IPS DF 19.7 (cell line): ENCODE measurements at regions not wholly inside any gene's neighbourhood (a gene's known extent, or its start where the extent isn't known, plus 50 kb on each side); places are given as distances from the start of the nearest gene placed in this dataset.

Source experiments
- DNase-seq: peaks from one replicate; pipeline ENCODE4 v3.0.0-alpha.2; 2013; ENCODE audit warnings: low read depth, low spot score

DNA sequence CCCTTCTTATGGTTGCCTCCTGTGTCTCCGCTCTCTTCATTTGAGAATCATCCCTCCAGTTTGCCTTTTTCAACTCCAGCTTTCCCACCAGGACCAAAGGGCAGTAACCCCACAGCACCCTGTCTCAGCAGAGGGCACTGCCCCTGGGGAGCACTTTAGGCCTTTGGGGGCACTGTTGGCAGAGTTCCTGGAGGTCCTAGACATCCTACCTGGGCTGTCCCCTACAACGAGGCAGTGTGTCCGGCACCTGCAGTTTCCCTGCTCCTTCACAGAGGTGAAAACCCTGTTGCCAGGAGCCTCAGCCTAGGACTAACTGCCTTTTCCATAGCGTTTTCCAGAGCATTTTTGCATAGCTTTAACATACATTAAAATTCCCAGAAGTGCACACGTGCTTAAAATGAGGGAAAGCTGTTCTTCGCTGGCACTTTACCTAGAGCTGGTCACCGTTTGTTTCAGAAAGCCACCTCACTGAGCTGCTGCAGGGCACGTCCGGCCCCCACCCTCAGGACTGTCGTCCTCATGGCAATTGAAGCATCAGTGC lies 234.9 kb downstream of the TEX29 start:
- DNase-seq = no peak

DNA sequence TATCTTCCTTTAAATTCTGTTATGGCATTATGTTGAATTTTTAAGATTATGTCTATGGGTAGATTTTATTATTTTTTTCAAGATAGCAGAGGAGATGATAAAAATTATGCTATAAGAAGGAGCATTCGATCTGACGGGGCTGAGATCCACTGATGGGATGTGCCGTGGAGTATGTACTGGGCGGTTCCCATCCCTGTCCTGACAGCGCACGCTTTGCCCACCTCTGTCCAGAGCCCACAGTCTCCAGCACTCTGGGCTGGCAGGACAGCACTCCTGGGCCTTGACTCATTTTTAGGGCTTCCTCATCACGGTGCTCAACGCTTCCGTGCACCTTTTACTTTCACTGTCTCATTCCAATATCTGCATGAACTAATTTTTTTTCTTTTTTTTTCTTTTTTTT lies 235.5 kb downstream of the TEX29 start:
- DNase-seq = no peak

DNA sequence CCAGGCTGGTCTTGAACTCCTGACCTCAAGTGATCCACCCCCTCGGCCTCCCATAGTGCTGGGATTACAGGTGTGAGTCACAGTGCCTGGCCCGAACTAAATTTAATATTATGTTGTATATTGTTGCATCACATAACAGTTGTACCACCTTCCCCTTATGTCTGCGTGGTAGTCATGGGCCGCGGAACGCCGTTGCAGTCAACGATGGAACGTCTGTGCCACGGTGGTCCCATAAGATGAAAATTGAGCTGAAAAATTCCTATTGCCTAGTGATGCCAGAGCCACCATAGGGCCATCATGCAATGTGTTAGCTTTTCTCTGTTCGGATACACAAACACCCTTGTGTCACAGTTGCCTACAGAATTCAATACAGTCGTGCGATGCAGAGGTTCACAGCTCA lies 236.1 kb downstream of the TEX29 start:
- DNase-seq = no peak

DNA sequence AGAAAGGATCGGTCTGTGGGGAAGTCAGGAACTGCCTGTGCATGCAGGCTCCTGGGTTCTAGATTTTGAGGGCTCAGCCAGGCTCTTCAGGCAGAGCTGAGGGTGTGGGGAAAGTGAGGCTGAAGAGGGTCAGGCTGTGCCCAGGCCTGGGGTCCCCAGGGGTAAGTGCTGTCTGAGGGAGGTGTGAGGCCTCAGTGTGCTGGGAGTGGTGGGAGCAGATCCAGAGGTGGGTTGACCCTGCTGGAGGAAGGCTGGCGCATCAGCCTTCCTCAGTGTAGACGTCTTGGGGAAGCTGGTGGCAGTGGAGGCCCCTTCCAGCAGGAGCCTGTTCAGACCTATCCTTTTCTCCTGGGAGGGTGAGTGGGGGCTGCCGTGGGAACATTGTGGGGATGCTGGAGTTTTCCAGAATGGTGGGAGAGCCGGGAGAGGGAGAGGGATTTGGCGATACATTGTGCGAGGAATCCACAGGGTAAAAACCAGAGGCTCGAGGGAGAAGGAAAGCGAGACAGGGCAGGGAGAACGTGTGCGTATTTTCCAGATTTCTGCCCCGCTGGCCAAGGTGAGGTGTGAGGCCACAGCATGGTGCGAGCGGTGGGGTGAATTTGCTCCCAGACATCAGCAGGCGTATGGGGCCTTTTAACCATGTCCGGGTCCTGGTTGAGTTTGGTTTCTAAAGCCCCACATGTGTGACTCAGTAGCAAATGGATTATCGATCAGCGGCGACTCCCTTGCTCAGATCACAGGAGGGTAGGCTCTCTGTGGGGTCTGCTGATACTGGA lies 237.7 kb downstream of the TEX29 start:
- DNase-seq = no peak

DNA sequence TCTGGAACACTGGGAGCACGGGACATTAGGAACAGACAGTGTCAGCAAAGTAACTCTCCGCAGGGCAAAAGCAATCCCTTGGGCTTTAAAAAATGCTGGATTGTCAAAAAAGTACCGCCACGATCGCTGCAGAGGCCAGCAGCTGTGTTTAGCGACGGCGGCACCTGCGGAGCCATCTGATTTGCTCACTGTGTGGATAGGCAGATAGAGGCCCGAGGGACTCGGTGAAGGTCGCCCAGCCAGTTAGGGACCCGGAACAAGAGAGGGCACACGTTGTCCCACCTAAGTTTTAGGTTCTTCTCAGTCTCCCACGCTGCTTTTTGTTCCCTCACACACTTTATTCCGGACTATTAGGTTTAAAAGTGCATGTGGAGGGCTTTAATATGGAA lies 238.3 kb downstream of the TEX29 start:
- no peak for DNase-seq

DNA sequence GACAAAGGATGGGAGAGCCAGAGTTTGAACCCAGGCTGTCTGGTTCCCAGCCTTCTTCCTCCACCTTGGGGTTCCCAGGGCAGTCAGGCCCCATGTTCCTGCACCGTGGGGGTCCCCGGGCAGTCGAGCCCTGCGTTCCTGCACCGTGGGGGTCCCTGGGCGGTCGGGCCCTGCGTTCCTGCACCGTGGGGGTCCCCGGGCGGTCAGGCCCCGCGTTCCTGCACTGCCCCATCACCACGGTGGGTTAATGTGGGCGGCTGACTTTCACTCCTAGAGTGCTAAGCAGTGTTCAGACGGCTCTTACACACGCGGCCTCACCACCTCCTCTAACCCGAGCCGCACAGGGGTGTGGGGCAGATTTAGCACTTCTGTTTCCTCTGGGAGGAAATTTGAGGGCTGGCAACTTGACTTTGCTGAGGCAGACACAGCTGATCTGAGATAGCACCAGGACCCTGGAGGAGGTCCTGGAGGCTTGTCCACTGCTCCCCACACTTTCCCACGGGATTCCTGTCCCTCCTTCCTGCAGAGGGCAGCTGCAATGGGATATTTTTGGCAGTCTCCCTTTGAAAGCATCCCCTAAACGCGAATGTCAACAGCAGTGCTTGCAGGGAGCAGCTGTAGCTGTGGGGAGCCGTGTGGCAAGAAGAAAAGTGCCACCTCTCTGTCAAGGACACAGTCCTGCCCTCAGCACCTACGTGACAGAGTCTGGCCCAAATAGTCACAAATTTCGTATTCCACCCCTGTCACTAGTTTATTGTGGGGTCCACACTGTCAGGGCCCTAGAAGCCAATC lies 239.4 kb downstream of the TEX29 start:
- DNase-seq = no peak

DNA sequence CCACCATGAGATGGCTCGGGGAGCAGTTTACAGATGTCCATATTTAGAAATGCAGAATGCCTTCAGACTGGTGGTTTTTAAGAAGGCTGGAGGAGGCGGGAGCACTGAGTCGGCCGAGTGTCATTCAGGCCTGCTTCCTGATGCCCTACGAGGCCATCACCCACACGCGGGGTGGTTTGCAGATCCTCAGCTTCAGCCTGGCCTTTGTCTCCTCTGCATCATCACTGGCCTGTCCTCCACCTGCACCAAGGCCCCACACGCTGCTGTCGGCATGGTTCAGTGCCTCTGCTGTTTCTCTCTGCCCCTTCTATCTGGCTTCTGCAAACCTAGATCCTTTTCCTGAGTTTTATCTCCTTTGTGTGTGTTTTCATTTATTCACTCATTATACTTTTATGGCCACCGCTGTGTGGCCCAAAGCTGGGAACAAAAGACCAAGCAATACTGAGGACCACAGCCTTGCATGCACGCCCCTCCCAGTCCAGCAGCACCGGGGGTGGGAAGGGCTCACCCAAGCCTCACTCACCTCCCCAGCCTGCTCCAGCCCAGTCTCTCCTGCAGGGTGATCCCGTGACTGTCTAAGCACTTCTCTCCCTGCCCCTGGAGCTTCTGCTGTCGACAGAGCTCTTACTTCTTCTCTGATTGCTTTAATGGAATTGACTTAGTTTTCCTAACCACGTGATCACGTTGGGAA lies 240.8 kb downstream of the TEX29 start:
- no peak for DNase-seq

DNA sequence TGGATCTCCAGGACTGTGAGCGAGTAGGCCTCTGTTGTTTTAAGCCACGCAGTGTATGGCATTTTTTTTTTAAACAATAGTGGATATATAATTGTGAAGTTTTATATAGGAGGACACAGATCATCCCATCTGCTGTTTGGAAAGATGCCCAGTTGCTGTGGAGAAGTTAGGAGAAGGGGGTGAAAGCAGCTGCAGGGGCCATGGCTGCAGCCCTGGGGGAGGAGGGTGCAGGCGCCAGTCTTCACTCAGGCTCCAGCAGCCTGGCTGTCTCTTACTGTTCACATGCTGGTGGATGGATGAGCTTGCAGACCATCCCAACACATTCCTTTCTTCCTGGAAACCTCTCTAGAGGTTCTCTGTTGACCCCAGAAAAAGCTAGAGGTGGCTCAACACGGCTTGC lies 242.3 kb downstream of the TEX29 start:
- DNase-seq = no peak

DNA sequence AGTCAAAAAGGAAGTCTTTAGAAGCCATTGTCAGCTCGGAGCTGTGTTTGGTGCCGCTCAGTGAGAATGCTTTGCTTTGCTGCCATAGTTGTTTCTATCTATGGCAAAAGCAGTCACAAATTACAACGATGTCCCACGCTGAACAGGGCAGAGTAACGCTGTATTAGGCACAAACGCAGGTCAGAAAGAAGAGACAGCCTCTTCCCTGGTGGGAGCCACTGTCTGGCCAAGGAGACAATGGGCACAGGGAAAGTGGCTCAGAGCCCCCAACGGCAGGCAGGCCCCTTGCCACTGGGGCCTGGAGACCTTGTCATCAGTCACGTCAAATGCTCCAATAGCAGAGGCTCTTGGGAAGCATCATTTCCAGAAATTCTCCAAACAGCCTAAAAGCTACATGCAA lies 244.2 kb downstream of the TEX29 start:
- no peak for DNase-seq

DNA sequence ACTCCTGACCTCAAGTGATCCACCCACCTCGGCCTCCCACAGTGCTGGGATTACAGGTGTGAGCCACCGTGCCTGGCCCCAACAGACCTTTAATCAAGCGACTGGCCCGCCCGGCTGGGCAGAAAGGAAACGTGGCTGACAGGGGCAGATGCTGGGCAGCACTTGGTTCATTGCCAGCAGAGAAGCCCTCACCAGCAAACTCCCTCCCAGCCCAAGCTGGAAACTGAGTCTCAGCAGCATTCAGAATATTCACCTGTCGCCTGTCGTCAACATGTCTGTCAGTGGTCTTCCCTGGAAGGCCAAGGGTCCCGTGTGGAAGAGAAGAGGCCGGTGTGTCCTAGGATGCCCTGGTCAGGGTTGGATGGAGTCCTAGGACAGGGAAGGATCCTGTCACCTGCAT lies 245.0 kb downstream of the TEX29 start:
- DNase-seq = no peak

DNA sequence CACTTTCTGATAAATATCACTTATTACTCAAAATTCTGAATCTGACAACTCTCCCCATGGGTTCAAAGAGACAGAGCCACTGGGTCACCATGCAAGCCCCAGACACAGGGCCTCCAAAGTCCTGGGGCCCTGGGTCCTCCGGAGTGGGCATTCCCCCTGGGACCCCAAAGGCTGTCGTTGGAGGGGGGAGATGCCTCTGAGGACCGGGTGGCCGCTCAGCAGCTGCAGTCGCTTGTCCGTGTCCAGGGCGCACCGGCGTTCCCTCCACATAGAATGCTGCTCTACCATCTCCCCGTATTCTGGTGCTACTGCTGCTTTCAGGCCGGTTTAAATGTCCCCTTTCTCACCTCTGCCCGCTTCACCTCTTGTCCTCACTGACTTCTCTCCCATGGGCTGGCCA lies 246.1 kb downstream of the TEX29 start:
- DNase-seq = no peak

DNA sequence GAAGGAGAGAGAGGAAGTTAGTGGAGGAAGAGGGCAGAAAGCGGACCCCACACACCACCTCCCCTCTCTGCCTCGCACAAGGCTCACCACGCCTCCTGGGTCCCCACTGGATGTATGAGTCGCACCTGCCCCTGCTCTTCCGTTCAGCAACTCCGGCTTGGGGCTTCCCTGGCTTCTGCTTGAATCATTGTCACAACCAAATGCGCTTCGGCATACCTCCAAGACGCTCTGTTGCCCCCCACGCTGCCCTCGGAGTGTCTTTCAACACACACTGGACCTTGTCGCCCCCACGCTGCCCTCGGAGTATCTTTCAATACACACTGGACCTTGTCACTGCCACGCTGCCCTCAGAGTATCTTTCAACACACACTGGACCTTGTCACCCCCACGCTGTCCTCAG lies 247.2 kb downstream of the TEX29 start:
- no peak for DNase-seq

DNA sequence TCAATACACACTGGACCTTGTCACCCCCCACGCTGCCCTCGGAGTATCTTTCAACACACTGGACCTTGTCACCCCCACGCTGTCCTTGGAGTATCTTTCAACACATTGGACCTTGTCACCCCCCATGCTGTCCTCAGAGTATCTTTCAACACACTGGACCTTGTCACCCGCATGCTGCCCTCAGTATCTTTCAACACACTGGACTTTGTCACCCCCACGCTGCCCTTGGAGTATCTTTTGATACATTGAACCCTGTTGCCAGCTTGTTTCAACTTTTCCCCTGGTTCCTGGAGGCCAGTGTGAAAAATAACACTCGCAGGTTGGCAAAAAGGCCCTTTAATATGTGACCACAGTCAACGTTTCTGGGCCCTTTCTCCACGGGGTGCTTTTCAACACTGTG lies 247.8 kb downstream of the TEX29 start:
- no peak for DNase-seq

DNA sequence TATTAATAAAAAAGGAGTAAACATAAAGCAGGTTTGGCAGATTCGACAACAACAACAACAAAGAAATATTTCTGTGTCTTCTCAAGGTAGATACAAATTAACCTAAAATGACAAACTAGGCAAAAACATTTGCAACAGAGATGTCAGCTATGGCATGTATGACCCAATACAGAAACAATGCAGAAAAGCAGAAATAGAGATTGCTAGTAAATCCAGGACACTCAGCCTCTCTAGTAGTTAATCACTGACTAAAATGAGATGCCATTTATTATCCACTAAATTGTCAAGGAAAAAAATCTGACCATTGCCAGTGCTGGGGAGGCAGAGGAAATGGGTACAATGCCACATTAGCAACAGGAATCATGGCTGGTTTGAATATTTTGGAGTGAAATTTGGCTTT lies 250.5 kb downstream of the TEX29 start:
- DNase-seq = no peak

DNA sequence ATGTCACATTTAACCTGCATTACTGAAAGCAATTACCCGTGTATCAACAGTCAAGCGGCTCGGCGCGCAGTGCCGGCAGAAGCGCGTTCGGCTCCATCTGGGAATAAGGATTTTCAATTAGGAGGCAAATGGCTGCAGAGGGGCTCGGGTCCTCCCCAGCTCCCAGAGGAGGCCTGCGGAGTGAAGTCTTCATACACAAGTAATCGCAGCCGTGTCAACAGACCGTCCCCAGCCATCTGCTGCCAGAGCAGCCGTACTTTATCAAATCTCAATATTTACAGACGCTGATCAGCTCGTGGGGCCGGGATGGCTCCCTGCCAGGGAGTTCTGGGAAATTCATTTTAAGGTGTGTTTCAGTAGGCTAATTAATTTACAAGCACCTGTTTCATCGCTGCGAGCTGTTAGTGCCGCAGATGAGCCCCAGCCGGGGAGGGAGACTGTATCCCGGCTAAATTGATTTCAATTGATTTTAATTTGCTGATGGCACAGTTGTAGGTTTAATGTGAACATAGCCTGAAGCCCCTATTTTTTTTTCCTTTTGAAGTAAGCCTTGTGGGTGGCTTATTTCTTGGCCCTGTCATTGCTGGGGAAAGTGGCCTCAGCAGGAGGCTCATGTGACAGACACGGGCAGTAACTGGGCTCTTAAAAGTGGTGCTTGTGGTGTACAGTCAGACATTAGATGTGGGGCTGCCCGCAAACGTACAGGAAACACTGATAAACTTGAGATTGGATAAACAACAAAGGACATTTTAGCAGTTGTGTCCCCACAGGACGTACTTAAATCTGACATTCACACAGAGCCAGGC lies 252.7 kb downstream of the TEX29 start:
- DNase-seq = no peak

DNA sequence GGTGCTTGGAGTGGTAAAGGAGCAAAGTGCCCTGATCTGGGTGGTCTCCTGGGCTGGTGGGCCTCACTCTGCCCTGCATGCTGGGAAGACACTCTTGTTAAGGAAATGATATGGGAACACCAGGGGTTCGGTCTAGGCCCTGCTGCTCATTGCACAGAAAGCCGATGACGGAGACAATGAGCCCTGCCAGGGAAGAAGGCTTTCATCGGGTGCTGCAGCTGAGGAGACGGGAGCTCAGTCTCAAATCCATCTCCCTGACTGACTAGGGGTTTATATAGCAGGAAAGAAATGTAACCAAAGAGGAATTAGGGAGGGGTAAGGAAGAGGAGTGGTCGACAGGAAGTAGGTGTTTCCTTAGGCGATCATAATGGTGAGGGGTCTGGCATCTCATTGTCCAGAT lies 253.4 kb downstream of the TEX29 start:
- DNase-seq = no peak

DNA sequence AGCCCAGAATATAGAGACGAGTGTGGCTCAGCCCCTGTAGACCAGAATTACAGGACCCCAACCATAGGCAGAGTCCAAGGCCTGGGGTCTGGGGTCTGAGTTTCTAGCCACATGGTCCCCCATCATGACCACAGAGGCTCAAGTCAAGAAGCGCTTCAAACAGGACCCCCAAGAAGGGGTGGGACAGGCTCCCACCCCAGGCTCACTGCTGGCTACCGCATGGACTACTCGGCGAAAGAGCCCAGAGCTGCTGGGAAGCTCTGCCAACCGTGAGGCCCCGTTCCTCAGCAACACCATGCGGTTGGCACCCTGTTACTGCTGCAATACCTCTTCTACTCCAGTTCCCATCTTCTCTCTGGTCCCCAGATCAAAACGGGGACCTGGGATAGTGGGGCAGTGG lies 254.8 kb downstream of the TEX29 start:
- no peak for DNase-seq

DNA sequence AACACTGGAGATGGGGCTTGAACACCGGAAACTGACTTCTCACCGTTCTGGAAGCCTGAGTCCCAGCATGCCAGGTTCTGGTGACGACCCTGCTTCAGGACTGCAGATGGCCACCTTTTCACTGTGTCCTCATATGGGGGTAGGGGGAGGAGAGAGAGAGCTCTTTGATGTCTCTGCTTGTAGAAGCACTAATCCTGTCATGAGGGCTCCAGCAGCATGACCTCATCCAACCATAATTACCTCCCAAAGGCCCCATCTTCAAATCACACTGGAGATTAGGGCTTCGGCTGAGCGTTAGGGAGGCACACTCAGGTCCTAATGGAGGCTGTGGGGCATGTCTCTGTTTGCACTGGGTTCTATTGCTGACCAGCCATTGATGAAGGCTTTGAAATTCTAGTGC lies 255.3 kb downstream of the TEX29 start:
- DNase-seq = no peak

DNA sequence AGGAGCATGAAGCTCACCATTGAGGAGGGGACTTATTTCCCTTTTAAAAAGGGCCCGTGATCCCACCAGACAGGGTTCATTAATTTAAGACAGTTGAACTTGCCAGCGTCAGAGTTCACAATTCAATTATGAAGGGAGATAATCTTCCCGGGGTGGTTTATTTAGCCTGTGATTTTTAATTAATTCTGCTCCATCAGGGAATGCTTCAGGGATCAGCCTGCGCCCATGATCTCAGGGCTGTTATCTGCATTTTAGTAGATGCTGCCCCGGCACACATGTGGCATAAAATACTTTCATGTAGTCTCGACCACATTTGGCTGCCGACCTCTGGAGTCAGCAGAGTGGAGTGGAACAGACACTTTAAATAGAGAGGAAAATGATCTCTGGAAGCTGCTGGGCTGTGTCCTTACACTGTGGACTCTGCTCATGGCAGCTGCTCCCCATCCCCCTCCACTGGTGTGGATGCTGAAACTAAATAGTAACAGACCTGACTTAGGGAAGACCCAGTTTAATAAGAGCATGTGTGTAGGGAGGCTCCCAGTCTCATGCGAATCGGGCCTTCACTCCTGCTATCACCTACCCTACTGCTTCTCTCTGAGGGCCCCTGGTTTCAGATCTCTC lies 256.9 kb downstream of the TEX29 start:
- DNase-seq = no peak

DNA sequence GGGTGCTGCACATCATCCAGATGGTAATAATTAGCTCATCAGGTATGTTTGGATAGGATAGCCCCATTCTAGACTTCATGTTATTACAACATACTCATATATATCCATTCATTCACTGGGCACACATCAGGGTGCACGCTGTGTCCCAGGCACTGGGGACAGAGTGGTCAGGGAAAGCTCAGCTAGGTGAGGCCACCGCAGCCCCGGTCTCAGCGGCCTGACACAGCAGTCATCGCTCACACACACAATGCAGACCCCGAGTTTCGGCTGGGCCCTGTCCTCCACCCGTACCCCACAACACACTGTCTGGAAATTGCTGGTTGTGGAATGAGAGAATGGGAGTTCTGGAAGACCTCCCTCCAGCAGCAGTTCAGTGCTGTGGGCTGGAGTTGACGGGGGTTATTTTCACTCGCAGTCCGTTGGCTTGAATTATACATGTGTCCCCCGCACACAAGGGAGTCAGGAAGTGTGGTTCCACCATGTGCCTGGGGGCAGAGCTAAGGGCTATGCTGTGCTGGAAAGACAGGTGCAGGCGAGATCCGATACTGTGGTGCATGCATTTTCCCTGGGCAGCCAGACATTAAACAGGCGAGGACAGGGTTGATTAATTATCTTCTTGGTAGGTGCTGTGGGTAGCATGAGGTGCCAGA lies 257.6 kb downstream of the TEX29 start:
- DNase-seq = no peak
